PC-3 (cell line): ENCODE measurements at regions not wholly inside any gene's neighbourhood (a gene's known extent, or its start where the extent isn't known, plus 50 kb on each side); places are given as distances from the start of the nearest gene placed in this dataset.

Experiments
- CTCF ChIP-seq: fragments of 300-600 bp; sonication (generic); conservative IDR thresholded peaks from 2 replicates; pipeline ENCODE4 v1.5.1; 2017; ENCODE audit warnings: antibody characterized with exemption, low read depth, mild to moderate bottlenecking, low read length
- EZH2phosphoT487 ChIP-seq: fragments of 300-600 bp; sonication (generic); IDR thresholded peaks from 2 replicates; pipeline ENCODE4 v1.6.1; 2018; ENCODE audit warnings: mild to moderate bottlenecking, antibody characterized with exemption, low read length, borderline replicate concordance

DNA sequence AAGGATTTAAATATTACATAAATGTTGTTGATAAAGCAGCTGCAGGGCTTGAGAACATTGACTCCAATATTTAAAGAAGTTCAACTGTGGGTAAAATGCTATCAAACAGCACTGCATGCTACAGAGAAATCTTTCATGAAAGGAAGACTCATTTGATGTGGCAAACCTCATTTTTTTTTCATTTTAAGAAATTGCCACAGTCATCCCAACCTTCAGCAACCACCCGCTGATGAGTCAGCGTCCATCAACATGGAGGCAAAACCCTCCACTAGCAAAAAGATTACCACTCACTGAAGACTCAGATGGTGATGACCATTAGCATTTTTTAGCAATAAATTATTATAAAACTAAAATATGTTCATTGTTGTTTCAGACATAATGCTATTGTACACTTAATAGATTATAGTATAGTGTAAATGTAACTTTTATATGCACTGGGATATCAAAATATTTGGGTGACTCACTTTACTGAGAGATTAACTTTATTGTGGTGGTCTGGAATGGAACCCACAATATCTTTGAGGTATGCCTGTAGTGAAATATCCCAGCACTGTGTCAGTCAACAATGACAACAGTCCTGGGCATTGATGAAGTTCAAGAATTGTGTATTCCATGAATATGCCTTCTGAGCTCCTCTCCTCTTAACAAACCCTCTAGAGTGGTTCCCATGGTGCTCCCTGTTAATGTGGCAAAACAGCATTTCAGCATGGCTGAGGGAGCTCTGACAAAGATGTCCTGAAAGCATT, 52.4 kb upstream of the SOX21 start:
- no peak for TF ChIP-seq CTCF
- no peak for TF ChIP-seq EZH2phosphoT487
